ENCODE measurements at regions not wholly inside any gene's neighbourhood (a gene's known extent, or its start where the extent isn't known, plus 50 kb on each side); places are given as distances from the start of the nearest gene placed in this dataset.

DNA sequence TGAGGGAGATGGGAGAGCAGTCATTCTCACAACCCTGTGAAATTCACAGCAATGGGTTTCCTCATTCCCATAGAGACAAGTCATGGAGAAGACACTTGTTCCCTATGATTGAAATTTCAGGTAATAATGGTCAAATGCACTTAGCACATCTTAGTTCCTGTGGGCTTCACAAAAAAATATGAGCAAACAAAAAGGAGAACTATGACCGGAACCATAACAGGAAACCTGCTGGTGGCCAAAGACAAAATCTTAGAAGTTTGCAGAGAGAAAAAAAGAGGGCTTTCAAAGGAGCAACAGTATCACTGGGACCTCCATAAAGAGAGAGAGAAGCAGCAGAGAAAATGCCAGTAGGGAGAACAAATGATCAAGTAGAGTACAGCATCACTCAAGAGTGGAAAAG lies 138.9 kb upstream of the APCDD1 start:
- TF ChIP-seq, protein P1, sequence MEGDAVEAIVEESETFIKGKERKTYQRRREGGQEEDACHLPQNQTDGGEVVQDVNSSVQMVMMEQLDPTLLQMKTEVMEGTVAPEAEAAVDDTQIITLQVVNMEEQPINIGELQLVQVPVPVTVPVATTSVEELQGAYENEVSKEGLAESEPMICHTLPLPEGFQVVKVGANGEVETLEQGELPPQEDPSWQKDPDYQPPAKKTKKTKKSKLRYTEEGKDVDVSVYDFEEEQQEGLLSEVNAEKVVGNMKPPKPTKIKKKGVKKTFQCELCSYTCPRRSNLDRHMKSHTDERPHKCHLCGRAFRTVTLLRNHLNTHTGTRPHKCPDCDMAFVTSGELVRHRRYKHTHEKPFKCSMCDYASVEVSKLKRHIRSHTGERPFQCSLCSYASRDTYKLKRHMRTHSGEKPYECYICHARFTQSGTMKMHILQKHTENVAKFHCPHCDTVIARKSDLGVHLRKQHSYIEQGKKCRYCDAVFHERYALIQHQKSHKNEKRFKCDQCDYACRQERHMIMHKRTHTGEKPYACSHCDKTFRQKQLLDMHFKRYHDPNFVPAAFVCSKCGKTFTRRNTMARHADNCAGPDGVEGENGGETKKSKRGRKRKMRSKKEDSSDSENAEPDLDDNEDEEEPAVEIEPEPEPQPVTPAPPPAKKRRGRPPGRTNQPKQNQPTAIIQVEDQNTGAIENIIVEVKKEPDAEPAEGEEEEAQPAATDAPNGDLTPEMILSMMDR (IDR thresholded peaks at IDR 0.05 in 2 of 3, conservative IDR thresholded peaks at IDR 0.05 in 1 of 3; ENCODE audit: borderline replicate concordance in 1 of 3, insufficient read depth in 1 of 3, low read depth in 2 of 3, low read length in 2 of 3): no peak
- TF ChIP-seq SIN3A (IDR thresholded peaks at IDR 0.05; ENCODE audit: low read depth) (no peak), POLR2A (IDR thresholded peaks at IDR 0.05; ENCODE audit: borderline replicate concordance, extremely low read depth, insufficient read depth, insufficient read length) (no peak), ZFX (IDR thresholded peaks at IDR 0.05) (no peak)
- TF ChIP-seq, protein P2, sequence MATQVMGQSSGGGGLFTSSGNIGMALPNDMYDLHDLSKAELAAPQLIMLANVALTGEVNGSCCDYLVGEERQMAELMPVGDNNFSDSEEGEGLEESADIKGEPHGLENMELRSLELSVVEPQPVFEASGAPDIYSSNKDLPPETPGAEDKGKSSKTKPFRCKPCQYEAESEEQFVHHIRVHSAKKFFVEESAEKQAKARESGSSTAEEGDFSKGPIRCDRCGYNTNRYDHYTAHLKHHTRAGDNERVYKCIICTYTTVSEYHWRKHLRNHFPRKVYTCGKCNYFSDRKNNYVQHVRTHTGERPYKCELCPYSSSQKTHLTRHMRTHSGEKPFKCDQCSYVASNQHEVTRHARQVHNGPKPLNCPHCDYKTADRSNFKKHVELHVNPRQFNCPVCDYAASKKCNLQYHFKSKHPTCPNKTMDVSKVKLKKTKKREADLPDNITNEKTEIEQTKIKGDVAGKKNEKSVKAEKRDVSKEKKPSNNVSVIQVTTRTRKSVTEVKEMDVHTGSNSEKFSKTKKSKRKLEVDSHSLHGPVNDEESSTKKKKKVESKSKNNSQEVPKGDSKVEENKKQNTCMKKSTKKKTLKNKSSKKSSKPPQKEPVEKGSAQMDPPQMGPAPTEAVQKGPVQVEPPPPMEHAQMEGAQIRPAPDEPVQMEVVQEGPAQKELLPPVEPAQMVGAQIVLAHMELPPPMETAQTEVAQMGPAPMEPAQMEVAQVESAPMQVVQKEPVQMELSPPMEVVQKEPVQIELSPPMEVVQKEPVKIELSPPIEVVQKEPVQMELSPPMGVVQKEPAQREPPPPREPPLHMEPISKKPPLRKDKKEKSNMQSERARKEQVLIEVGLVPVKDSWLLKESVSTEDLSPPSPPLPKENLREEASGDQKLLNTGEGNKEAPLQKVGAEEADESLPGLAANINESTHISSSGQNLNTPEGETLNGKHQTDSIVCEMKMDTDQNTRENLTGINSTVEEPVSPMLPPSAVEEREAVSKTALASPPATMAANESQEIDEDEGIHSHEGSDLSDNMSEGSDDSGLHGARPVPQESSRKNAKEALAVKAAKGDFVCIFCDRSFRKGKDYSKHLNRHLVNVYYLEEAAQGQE (IDR thresholded peaks at IDR 0.05; ENCODE audit: low read depth): no peak
- TF ChIP-seq, protein P3, sequence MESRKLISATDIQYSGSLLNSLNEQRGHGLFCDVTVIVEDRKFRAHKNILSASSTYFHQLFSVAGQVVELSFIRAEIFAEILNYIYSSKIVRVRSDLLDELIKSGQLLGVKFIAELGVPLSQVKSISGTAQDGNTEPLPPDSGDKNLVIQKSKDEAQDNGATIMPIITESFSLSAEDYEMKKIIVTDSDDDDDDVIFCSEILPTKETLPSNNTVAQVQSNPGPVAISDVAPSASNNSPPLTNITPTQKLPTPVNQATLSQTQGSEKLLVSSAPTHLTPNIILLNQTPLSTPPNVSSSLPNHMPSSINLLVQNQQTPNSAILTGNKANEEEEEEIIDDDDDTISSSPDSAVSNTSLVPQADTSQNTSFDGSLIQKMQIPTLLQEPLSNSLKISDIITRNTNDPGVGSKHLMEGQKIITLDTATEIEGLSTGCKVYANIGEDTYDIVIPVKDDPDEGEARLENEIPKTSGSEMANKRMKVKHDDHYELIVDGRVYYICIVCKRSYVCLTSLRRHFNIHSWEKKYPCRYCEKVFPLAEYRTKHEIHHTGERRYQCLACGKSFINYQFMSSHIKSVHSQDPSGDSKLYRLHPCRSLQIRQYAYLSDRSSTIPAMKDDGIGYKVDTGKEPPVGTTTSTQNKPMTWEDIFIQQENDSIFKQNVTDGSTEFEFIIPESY (IDR thresholded peaks at IDR 0.05; ENCODE audit: extremely low read depth, insufficient replicate concordance, low read length): no peak
- TF ChIP-seq, protein P4, sequence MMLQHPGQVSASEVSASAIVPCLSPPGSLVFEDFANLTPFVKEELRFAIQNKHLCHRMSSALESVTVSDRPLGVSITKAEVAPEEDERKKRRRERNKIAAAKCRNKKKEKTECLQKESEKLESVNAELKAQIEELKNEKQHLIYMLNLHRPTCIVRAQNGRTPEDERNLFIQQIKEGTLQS (IDR thresholded peaks at IDR 0.05): no peak

All from HCT116 (cell line).